GM21360 (cell line): ENCODE measurements at regions not wholly inside any gene's neighbourhood (a gene's known extent, or its start where the extent isn't known, plus 50 kb on each side); places are given as distances from the start of the nearest gene placed in this dataset.

Experiments
- ATAC-seq: cut with Tn5 transposase; IDR thresholded peaks from one replicate; pipeline ENCODE4 v1.9.1; 2021; ENCODE audit warnings: mild to moderate bottlenecking, moderate library complexity; ENCODE audit not compliant: unreplicated experiment

DNA sequence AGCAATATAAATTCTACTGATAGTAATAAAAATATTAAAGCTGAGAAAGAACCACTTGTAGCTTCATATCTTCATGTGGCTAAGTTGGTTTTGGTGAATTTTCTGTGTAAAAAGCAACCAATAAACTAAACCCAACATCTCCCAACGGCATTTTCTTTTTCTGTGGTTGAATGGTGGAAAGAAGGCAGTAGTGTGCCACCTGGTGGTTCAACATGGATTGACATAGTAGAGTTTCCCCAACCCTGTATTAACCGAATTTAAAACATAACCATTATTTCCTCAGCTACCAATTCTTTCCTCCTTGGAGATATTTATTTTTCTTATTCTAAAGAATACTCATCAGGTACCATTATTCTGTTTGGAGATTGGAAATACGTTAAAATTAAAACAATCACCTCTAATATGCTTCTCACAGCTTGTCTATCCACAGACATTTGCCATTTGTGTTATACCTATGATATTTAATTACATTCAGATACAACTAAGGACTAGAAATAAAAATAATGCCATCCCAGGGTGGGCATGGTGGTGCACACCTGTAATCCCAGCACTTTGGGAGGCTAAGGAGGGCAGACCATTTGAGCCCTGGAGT, 117.1 kb upstream of the EEF1E1 start:
- peak; percentile 73 for ATAC-seq

- no peak for ATAC-seq
Observed at GRCh38 chr6:8218861-8219260, 116.5 kb upstream of the EEF1E1 start.

- ATAC-seq, result no peak
Observed at GRCh38 chr6:8215631-8216030, 113.3 kb upstream of the EEF1E1 start.

DNA sequence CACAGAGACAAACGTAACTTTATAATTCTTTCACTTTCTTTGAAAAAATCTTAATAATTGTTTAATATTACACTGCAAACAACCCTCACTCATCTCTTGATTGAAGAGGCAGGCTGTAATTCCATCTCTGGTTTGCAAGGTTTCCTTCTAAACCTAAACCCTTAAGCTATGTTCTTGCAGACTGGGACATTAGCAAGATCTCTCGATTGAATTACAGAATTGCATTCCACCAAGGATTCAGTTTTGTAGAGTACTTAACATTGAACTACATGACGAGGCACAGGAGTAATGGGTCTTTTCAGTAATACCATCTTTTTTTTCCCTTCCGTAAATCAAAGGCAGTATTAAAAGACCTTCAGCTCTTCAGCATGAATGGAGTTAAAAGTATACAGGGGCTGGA, 111.6 kb upstream of the EEF1E1 start:
- no peak for ATAC-seq

GRCh38 chr6:8212720-8213434, 110.5 kb upstream of the EEF1E1 start:
- ATAC-seq, result no peak

GRCh38 chr6:8207869-8208191, 105.5 kb upstream of the EEF1E1 start:
- ATAC-seq, result no peak

DNA sequence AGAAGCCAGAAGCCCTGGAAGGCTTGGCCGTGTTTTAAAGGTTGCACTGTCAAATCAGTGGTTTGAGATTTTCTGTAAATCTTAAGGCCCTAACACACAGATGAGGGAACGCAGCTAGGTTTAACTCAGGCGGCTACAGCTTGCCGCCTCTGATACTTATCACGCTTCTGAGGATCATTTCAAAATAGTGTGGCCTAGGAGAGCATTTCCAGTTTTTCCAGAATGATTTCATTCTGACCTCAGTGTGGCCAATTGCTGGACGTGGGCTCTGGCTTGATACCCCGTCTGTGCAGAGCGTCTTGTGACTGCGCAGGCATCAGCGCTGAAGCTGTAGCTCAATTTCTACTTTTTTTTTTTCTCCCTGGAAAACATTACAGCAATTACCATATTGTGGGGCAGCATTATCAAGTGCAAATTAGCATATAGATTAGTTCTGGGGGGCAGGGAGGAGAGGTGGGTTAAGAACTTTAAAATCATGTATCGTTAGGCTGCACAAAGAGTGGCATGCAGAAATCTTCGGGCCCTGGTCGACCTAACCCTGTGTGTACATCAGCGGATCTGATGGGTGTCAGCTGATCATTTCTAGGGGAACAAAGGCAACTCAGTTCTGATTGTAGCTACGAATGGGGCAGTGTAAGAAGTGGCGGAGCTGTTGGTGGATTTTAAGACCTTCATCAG, 105.0 kb upstream of the EEF1E1 start:
- no peak for ATAC-seq

GRCh38 chr6:8203337-8203736, 101.0 kb upstream of the EEF1E1 start:
- ATAC-seq, result no peak

- ATAC-seq, result no peak
Observed at GRCh38 chr6:8201679-8202078, 99.3 kb upstream of the EEF1E1 start.

DNA sequence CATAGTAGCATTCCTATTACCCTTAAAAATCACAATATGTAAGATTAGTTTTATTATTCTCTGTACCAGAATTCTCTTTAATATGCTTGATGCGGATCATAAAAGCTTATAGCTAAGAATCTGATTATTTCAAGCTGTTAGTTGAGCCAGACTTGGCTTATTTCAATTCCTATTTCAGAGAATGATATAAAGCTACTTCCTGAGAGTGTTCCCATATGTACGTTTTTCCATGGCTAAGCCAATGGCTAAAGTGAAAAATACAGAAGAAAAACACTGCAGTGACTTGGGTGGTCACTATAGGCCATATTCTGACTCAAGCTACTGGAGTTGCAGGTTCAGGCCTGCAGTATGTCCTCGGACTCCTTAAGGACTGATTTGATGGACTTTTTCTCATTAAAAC, 97.9 kb upstream of the EEF1E1 start:
- no peak for ATAC-seq

GRCh38 chr6:8195714-8196102, 93.4 kb upstream of the EEF1E1 start:
- no peak for ATAC-seq

DNA sequence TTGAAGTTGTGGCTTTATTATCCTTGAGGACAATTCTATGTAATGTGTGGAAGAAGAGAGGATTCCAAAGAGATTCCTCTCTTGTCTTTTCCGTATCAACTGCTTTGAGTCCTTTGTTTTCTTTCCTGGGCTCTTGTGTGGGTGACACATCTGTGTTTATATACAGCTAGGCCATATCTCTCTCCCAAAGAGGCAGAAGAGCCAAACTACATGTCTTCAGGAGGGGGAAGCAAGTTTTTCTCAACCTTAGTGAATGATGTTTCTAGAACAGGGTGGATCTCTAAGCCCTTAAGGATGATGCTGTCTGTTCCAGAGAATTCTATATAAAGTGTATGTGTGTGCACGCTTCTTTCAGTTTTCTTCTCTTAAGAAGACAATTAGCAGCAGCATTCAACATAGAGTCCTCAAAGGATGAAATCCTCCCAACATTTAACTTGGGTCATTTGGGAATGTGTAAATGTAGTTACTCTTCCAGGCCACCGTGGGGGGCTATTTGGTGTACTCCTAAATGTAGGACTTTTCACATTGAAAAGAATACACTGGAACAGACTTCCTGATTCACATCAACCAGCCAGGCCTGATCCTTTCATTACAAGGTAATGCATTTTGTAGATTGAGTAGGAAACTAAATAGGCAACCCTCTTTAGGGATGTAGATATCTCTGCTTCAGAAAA, 92.8 kb upstream of the EEF1E1 start:
- ATAC-seq, result peak; percentile 49

DNA sequence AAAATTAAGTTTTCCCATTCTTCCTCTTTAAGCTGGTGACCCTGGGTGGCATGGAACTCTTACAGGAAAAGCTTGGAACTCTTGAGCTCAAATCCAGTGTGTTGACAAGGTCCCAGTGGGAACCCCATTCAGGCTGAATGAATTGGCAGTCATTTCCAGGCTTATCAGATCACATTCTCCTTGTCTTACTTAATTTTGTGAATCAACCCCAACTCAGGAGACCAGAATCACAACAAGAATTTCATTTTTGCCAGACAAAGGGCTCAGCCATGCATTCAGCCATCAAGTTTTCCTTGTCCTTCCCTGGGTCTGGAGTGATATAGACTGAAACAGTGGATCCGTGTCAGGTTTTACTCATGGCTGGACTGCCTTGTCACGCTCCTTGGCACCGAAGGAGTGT, 92.1 kb upstream of the EEF1E1 start:
- no peak for ATAC-seq

GRCh38 chr6:8193541-8193940, 91.2 kb upstream of the EEF1E1 start:
- ATAC-seq, result no peak

- ATAC-seq, result no peak
Observed at GRCh38 chr6:8192597-8192996, 90.2 kb upstream of the EEF1E1 start.

GRCh38 chr6:8192067-8192466, 89.7 kb upstream of the EEF1E1 start:
- no peak for ATAC-seq

- no peak for ATAC-seq
Observed at GRCh38 chr6:8191629-8192028, 89.3 kb upstream of the EEF1E1 start.

DNA sequence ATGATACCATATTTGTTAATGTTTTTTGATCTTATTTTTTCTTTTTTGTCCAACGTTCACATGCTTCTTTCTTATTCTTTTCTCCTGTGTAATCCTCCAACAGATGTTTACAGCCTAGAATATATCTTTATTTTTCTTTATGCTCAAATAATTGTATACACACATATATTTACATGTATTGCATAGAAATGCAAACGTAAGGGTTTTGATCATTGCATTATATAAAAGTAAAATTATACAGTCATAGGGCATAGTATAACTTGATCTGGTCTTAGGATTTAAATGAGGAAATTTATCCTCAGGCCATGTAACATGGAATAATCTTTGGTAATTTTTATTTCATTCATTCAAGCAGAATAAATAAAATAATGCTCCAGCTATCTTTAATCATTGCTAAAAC, 84.9 kb upstream of the EEF1E1 start:
- no peak for ATAC-seq

GRCh38 chr6:8182902-8183665, 80.7 kb upstream of the EEF1E1 start:
- no peak for ATAC-seq

GRCh38 chr6:8181951-8182845, 79.8 kb upstream of the EEF1E1 start:
- ATAC-seq, result no peak
